ENCODE measurements at regions not wholly inside any gene's neighbourhood (a gene's known extent, or its start where the extent isn't known, plus 50 kb on each side); places are given as distances from the start of the nearest gene placed in this dataset.

GRCh38 chr1:60935599-60936110, 146.7 kb upstream of the NFIA start:
- 40 to 58% (median 57%) methylated on average over 1 of the region's 1 CpG for WGBS, 3 donors
- H3K36me3 ChIP-seq (ENCODE audit: control insufficient read depth in 3 of 3, insufficient read depth in 2 of 3, low read depth in 1 of 3, low read length in 3 of 3): no peaks in the 10 kb centered on the region
- FAIRE-seq: no peak
- H3K4me3 ChIP-seq (ENCODE audit: low read depth in 1 of 3, low read length in 3 of 3): no peak overlapping the region
- H3K27me3 ChIP-seq (ENCODE audit: control insufficient read depth in 3 of 3, insufficient read depth in 3 of 3, low read length in 3 of 3): peaks cover 0 to 4% (median 0%) of the 10 kb centered on the region in 3 donors
- no peak for DNase-seq
- no peak overlapping the region for H3K27ac ChIP-seq (ENCODE audit: low read depth in 1 of 3, low read length in 2 of 3)
- H3K9me3 ChIP-seq (ENCODE audit: control insufficient read depth in 2 of 2, insufficient read depth in 1 of 2, low read depth in 1 of 2, low read length in 1 of 2): no peaks in the 10 kb centered on the region
- H3K4me1 ChIP-seq (ENCODE audit: control insufficient read depth in 3 of 3, insufficient read depth in 2 of 3, low read depth in 1 of 3, low read length in 2 of 3): no peaks in the 10 kb centered on the region

GRCh38 chr1:60930130-60930529, 152.2 kb upstream of the NFIA start:
- DNase-seq: peak in 1 of 2 donors; percentile 60
- H3K4me1 ChIP-seq (ENCODE audit: control insufficient read depth in 3 of 3, insufficient read depth in 2 of 3, low read depth in 1 of 3, low read length in 2 of 3): peaks cover 0 to 9% (median 0%) of the 10 kb centered on the region in 3 donors
- H3K27me3 ChIP-seq (ENCODE audit: control insufficient read depth in 3 of 3, insufficient read depth in 3 of 3, low read length in 3 of 3): no peaks in the 10 kb centered on the region
- 22 to 65% (median 48%) methylated on average over 3 of the region's 3 CpGs for WGBS, 3 donors
- H3K27ac ChIP-seq (ENCODE audit: low read depth in 1 of 3, low read length in 2 of 3): no peak overlapping the region
- no peak overlapping the region for H3K4me3 ChIP-seq (ENCODE audit: low read depth in 1 of 3, low read length in 3 of 3)
- FAIRE-seq: no peak
- H3K36me3 ChIP-seq (ENCODE audit: control insufficient read depth in 3 of 3, insufficient read depth in 2 of 3, low read depth in 1 of 3, low read length in 3 of 3): no peaks in the 10 kb centered on the region
- H3K9me3 ChIP-seq (ENCODE audit: control insufficient read depth in 2 of 2, insufficient read depth in 1 of 2, low read depth in 1 of 2, low read length in 1 of 2): no peaks in the 10 kb centered on the region

DNA sequence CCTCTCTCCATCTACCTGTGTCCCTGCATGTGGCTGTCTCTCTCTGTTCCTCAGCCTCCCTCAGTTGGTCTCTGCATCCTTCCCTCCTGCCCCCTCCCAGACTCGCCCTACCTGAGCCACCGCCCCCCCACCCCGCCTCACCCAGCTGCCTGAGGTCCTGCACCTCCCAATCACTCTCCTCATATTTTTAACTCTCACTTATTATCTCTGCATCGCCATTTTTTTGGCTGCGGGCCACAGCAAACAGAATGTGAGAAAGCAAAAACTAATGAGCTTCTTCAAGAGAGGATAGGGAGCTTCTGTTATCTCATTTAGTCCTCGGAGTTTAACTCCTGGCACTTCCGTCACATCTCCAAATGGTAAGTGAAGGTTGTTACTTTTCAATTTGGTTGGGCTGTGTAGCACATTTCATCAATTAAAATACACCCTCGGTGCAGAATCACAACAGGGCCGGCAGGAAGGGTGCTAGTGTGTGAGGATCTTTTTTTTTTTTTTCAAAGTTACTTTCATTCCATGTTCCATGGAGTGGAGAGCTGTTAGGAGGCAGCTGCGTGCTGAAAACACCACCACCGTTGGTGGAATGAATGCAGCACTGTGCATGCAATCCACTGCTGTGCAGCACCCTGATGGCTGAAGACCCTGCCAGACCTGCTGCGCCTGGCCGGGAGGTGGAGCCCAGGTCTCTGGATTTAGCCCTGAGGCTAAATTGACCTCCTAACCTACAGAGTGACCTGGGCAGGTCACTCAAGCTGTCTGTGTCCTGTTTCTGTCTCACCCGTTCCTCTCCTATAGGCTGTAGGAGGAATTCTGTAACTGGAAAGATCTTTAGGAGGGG, 157.2 kb upstream of the NFIA start:
- Histone ChIP-seq H3K27me3 (ENCODE audit: control insufficient read depth in 3 of 3, insufficient read depth in 3 of 3, low read length in 3 of 3) (no peaks in the 10 kb centered on the region), H3K36me3 (ENCODE audit: control insufficient read depth in 3 of 3, insufficient read depth in 2 of 3, low read depth in 1 of 3, low read length in 3 of 3) (no peaks in the 10 kb centered on the region), H3K4me3 (ENCODE audit: low read depth in 1 of 3, low read length in 3 of 3) (no peak overlapping the region), H3K27ac (ENCODE audit: low read depth in 1 of 3, low read length in 2 of 3) (no peak overlapping the region), H3K9me3 (ENCODE audit: control insufficient read depth in 2 of 2, insufficient read depth in 1 of 2, low read depth in 1 of 2, low read length in 1 of 2) (no peaks in the 10 kb centered on the region), H3K4me1 (ENCODE audit: control insufficient read depth in 3 of 3, insufficient read depth in 2 of 3, low read depth in 1 of 3, low read length in 2 of 3) (peaks cover 0 to 48% (median 6%) of the 10 kb centered on the region in 3 donors)
- WGBS, 3 donors: 18 to 53% (median 40%) methylated on average over 14 of the region's 14 CpGs
- DNase-seq (peak in 1 of 2 donors; percentile 43), FAIRE-seq (no peak)

- Histone ChIP-seq H3K36me3 (ENCODE audit: control insufficient read depth in 3 of 3, insufficient read depth in 2 of 3, low read depth in 1 of 3, low read length in 3 of 3) (no peaks in the 10 kb centered on the region), H3K9me3 (ENCODE audit: control insufficient read depth in 2 of 2, insufficient read depth in 1 of 2, low read depth in 1 of 2, low read length in 1 of 2) (no peaks in the 10 kb centered on the region), H3K4me1 (ENCODE audit: control insufficient read depth in 3 of 3, insufficient read depth in 2 of 3, low read depth in 1 of 3, low read length in 2 of 3) (peaks cover 0 to 47% (median 6%) of the 10 kb centered on the region in 3 donors), H3K27ac (ENCODE audit: low read depth in 1 of 3, low read length in 2 of 3) (peak overlapping the region in 1 of 3 donors; percentile 67), H3K27me3 (ENCODE audit: control insufficient read depth in 3 of 3, insufficient read depth in 3 of 3, low read length in 3 of 3) (no peaks in the 10 kb centered on the region), H3K4me3 (ENCODE audit: low read depth in 1 of 3, low read length in 3 of 3) (no peak overlapping the region)
- WGBS, 3 donors: 92 to 99% (median 92%) methylated on average over 3 of the region's 3 CpGs
- DNase-seq (peak in 1 of 2 donors; percentile 20), FAIRE-seq (no peak)
Measured at GRCh38 chr1:60924165-60924564, 158.2 kb upstream of the NFIA start.

DNA sequence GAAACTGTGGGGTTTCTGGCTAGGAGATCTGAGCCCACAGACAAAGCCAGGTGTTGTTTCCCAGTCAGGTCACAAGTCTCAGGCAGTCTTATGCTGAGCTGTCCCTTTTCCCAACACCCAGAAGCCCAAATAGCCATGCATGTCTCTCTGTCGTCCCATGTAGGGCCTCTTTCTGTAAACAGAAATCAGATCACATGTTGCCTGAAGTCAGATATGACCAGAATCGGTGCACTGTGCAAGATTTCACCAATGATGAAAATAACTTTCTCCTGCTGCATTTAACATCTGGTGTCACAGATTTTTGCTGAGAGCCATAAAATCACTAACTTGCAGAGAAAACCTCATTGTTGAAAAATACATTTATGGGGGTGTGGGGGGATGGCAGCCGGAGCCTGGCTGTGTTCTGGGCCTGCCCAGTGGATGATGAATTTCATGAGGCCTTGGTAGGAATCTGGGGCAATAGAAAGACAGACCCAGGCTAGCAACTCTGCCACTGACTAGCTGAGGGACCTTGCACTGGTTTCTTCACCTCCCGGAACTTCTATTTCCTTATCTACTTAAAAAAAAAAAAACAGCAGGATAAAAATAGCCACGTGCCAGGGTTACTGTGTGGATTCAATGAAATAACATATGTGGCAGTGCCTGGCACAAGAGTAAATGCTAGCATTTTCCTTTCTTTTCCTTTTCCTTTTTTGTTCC, 158.8 kb upstream of the NFIA start:
- Histone ChIP-seq H3K36me3 (ENCODE audit: control insufficient read depth in 3 of 3, insufficient read depth in 2 of 3, low read depth in 1 of 3, low read length in 3 of 3) (no peaks in the 10 kb centered on the region), H3K4me1 (ENCODE audit: control insufficient read depth in 3 of 3, insufficient read depth in 2 of 3, low read depth in 1 of 3, low read length in 2 of 3) (peaks cover 0 to 47% (median 6%) of the 10 kb centered on the region in 3 donors), H3K9me3 (ENCODE audit: control insufficient read depth in 2 of 2, insufficient read depth in 1 of 2, low read depth in 1 of 2, low read length in 1 of 2) (no peaks in the 10 kb centered on the region), H3K27ac (ENCODE audit: low read depth in 1 of 3, low read length in 2 of 3) (peak overlapping the region in 1 of 3 donors; percentile 67), H3K27me3 (ENCODE audit: control insufficient read depth in 3 of 3, insufficient read depth in 3 of 3, low read length in 3 of 3) (no peaks in the 10 kb centered on the region), H3K4me3 (ENCODE audit: low read depth in 1 of 3, low read length in 3 of 3) (no peak overlapping the region)
- DNase-seq (peak; percentile 67 to 75), FAIRE-seq (no peak)
- WGBS, 3 donors: 14 to 28% (median 27%) methylated on average over 5 of the region's 5 CpGs

DNA sequence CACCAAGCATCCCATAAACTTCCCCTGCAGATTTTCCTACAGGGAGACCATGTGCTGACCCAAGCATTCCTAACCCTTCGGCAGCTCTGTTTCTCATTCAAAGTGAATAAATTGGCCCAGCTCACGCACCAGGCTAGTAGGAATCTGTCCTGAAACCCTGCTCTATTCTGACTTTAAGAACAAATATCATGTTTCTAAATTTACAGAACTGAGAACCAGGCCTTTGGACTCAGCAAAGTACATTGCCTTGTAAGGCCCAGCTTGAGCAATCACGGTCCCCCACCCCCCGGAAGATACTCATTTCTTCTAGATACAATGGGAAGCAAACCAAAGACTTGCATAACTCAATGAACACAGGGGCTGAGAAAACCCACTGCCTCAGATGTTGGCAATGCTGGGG, 160.1 kb upstream of the NFIA start:
- Histone ChIP-seq H3K27ac (ENCODE audit: low read depth in 1 of 3, low read length in 2 of 3) (peak overlapping the region in 1 of 3 donors; percentile 67), H3K36me3 (ENCODE audit: control insufficient read depth in 3 of 3, insufficient read depth in 2 of 3, low read depth in 1 of 3, low read length in 3 of 3) (no peaks in the 10 kb centered on the region), H3K9me3 (ENCODE audit: control insufficient read depth in 2 of 2, insufficient read depth in 1 of 2, low read depth in 1 of 2, low read length in 1 of 2) (no peaks in the 10 kb centered on the region), H3K4me3 (ENCODE audit: low read depth in 1 of 3, low read length in 3 of 3) (no peak overlapping the region), H3K4me1 (ENCODE audit: control insufficient read depth in 3 of 3, insufficient read depth in 2 of 3, low read depth in 1 of 3, low read length in 2 of 3) (peaks cover 0 to 47% (median 6%) of the 10 kb centered on the region in 3 donors), H3K27me3 (ENCODE audit: control insufficient read depth in 3 of 3, insufficient read depth in 3 of 3, low read length in 3 of 3) (no peaks in the 10 kb centered on the region)
- FAIRE-seq (no peak), DNase-seq (peak in 1 of 2 donors; percentile 77)
- WGBS, 3 donors: 61 to 67% (median 67%) methylated on average over 4 of the region's 4 CpGs

- Histone ChIP-seq H3K27ac (ENCODE audit: low read depth in 1 of 3, low read length in 2 of 3) (peak overlapping the region in 1 of 3 donors; percentile 67), H3K4me3 (ENCODE audit: low read depth in 1 of 3, low read length in 3 of 3) (no peak overlapping the region), H3K27me3 (ENCODE audit: control insufficient read depth in 3 of 3, insufficient read depth in 3 of 3, low read length in 3 of 3) (no peaks in the 10 kb centered on the region), H3K9me3 (ENCODE audit: control insufficient read depth in 2 of 2, insufficient read depth in 1 of 2, low read depth in 1 of 2, low read length in 1 of 2) (no peaks in the 10 kb centered on the region), H3K4me1 (ENCODE audit: control insufficient read depth in 3 of 3, insufficient read depth in 2 of 3, low read depth in 1 of 3, low read length in 2 of 3) (peaks cover 0 to 47% (median 6%) of the 10 kb centered on the region in 3 donors), H3K36me3 (ENCODE audit: control insufficient read depth in 3 of 3, insufficient read depth in 2 of 3, low read depth in 1 of 3, low read length in 3 of 3) (no peaks in the 10 kb centered on the region)
- DNase-seq (peak; percentile 37 to 57), FAIRE-seq (no peak)
- 22 to 66% (median 38%) methylated on average over 4 of the region's 4 CpGs for WGBS, 3 donors
Measured at GRCh38 chr1:60921175-60921574, 161.2 kb upstream of the NFIA start.

- 67 to 82% (median 76%) methylated on average over 2 of the region's 2 CpGs for WGBS, 3 donors
- H3K4me1 ChIP-seq (ENCODE audit: control insufficient read depth in 3 of 3, insufficient read depth in 2 of 3, low read depth in 1 of 3, low read length in 2 of 3): peaks cover 0 to 45% (median 6%) of the 10 kb centered on the region in 3 donors
- H3K27ac ChIP-seq (ENCODE audit: low read depth in 1 of 3, low read length in 2 of 3): no peak overlapping the region
- no peak for FAIRE-seq
- DNase-seq: no peak
- H3K9me3 ChIP-seq (ENCODE audit: control insufficient read depth in 2 of 2, insufficient read depth in 1 of 2, low read depth in 1 of 2, low read length in 1 of 2): no peaks in the 10 kb centered on the region
- H3K36me3 ChIP-seq (ENCODE audit: control insufficient read depth in 3 of 3, insufficient read depth in 2 of 3, low read depth in 1 of 3, low read length in 3 of 3): no peaks in the 10 kb centered on the region
- no peak overlapping the region for H3K4me3 ChIP-seq (ENCODE audit: low read depth in 1 of 3, low read length in 3 of 3)
- no peaks in the 10 kb centered on the region for H3K27me3 ChIP-seq (ENCODE audit: control insufficient read depth in 3 of 3, insufficient read depth in 3 of 3, low read length in 3 of 3)
Measured at GRCh38 chr1:60920561-60920960, 161.8 kb upstream of the NFIA start.
